ENCODE measurements at regions not wholly inside any gene's neighbourhood (a gene's known extent, or its start where the extent isn't known, plus 50 kb on each side); places are given as distances from the start of the nearest gene placed in this dataset.

- TF ChIP-seq, protein P1, sequence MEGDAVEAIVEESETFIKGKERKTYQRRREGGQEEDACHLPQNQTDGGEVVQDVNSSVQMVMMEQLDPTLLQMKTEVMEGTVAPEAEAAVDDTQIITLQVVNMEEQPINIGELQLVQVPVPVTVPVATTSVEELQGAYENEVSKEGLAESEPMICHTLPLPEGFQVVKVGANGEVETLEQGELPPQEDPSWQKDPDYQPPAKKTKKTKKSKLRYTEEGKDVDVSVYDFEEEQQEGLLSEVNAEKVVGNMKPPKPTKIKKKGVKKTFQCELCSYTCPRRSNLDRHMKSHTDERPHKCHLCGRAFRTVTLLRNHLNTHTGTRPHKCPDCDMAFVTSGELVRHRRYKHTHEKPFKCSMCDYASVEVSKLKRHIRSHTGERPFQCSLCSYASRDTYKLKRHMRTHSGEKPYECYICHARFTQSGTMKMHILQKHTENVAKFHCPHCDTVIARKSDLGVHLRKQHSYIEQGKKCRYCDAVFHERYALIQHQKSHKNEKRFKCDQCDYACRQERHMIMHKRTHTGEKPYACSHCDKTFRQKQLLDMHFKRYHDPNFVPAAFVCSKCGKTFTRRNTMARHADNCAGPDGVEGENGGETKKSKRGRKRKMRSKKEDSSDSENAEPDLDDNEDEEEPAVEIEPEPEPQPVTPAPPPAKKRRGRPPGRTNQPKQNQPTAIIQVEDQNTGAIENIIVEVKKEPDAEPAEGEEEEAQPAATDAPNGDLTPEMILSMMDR (IDR thresholded peaks at IDR 0.05; ENCODE audit: low read depth, low read length), result peak; percentile 29; the same call in 1 of the 2 replicates
- no peak for TF ChIP-seq EZH2phosphoT487 (IDR thresholded peaks at IDR 0.05; ENCODE audit: low read depth)
Observed at GRCh38 chr2:190584980-190585661, 50.6 kb upstream of the NEMP2 start.

DNA sequence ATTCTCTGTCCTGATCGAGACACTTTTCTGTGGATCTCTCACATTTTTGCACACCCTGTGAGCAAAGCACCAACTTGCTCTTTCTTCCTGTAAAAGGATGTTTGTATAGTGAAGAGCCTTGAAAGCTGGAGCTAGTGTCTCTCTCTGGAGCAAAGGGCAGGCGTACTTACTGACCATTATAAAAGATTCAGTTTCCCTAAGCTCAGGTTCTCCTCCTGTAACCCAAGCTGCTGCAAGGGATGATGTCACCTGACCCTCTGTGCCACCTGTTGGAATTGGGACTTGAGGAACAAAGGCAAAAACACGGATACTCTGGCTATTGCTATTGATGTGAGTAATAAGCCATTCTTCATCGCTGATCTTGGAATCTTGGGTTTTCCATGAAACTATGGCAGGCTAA, 52.6 kb upstream of the NEMP2 start:
- TF ChIP-seq, protein P1 (IDR thresholded peaks at IDR 0.05; ENCODE audit: low read depth, low read length), result no peak
- TF ChIP-seq EZH2phosphoT487 (IDR thresholded peaks at IDR 0.05; ENCODE audit: low read depth), result no peak
- peaks cover 40% of the 10 kb centered on the region for H3K4me1 ChIP-seq (ENCODE audit: low read length)
- H3K27ac ChIP-seq (ENCODE audit: low read length), result no peak overlapping the region

More at GRCh38 chr2:190584980-190585661, 50.6 kb upstream of the NEMP2 start:
- Histone ChIP-seq H3K27ac (ENCODE audit: low read length) (no peak overlapping the region), H3K4me3 (ENCODE audit: low read length) (no peak overlapping the region), H3K4me1 (ENCODE audit: low read length) (peaks cover 45% of the 10 kb centered on the region), H2AFZ (ENCODE audit: low read depth, low read length) (no peak overlapping the region), H4K20me1 (ENCODE audit: insufficient read depth, low read length) (no peaks in the 10 kb centered on the region), H3K36me3 (replicated peaks; ENCODE audit: low read depth, low read length) (peaks cover 4% of the 10 kb centered on the region), H3K4me2 (ENCODE audit: low read length) (no peak overlapping the region), H3K9ac (ENCODE audit: low read length) (no peak overlapping the region), H3K27me3 (ENCODE audit: low read depth, low read length) (no peaks in the 10 kb centered on the region), H3K79me2 (ENCODE audit: low read length) (no peaks in the 10 kb centered on the region), H3K9me3 (ENCODE audit: insufficient read depth, low read length) (no peaks in the 10 kb centered on the region)

GRCh38 chr2:190589008-190589407, 54.5 kb upstream of the NEMP2 start:
- Histone ChIP-seq H3K27ac (ENCODE audit: low read length) (no peak overlapping the region), H2AFZ (ENCODE audit: low read depth, low read length) (no peak overlapping the region), H3K9ac (ENCODE audit: low read length) (no peak overlapping the region), H3K4me1 (ENCODE audit: low read length) (peaks cover 21% of the 10 kb centered on the region), H3K4me3 (ENCODE audit: low read length) (no peak overlapping the region), H3K4me2 (ENCODE audit: low read length) (no peak overlapping the region), H4K20me1 (ENCODE audit: insufficient read depth, low read length) (no peaks in the 10 kb centered on the region), H3K79me2 (ENCODE audit: low read length) (no peaks in the 10 kb centered on the region), H3K36me3 (replicated peaks; ENCODE audit: low read depth, low read length) (peaks cover 4% of the 10 kb centered on the region), H3K27me3 (ENCODE audit: low read depth, low read length) (no peaks in the 10 kb centered on the region), H3K9me3 (ENCODE audit: insufficient read depth, low read length) (no peaks in the 10 kb centered on the region)
- no peak for TF ChIP-seq EZH2phosphoT487 (IDR thresholded peaks at IDR 0.05; ENCODE audit: low read depth)
- TF ChIP-seq, protein P1 (IDR thresholded peaks at IDR 0.05; ENCODE audit: low read depth, low read length), result no peak

More for the DNA sequence above, 52.6 kb upstream of the NEMP2 start:
- Histone ChIP-seq H2AFZ (ENCODE audit: low read depth, low read length) (no peak overlapping the region), H4K20me1 (ENCODE audit: insufficient read depth, low read length) (no peaks in the 10 kb centered on the region), H3K36me3 (replicated peaks; ENCODE audit: low read depth, low read length) (peaks cover 4% of the 10 kb centered on the region), H3K27me3 (ENCODE audit: low read depth, low read length) (no peaks in the 10 kb centered on the region), H3K4me3 (ENCODE audit: low read length) (no peak overlapping the region), H3K4me2 (ENCODE audit: low read length) (no peak overlapping the region), H3K9ac (ENCODE audit: low read length) (no peak overlapping the region), H3K9me3 (ENCODE audit: insufficient read depth, low read length) (no peaks in the 10 kb centered on the region), H3K79me2 (ENCODE audit: low read length) (no peaks in the 10 kb centered on the region)

GRCh38 chr2:190591437-190591836, 56.9 kb upstream of the NEMP2 start:
- H3K79me2 ChIP-seq (ENCODE audit: low read length), result no peaks in the 10 kb centered on the region
- no peaks in the 10 kb centered on the region for H3K9me3 ChIP-seq (ENCODE audit: insufficient read depth, low read length)
- H3K4me2 ChIP-seq (ENCODE audit: low read length), result no peak overlapping the region
- no peak overlapping the region for H2AFZ ChIP-seq (ENCODE audit: low read depth, low read length)
- no peaks in the 10 kb centered on the region for H4K20me1 ChIP-seq (ENCODE audit: insufficient read depth, low read length)
- no peaks in the 10 kb centered on the region for H3K36me3 ChIP-seq (replicated peaks; ENCODE audit: low read depth, low read length)
- H3K27ac ChIP-seq (ENCODE audit: low read length), result no peak overlapping the region
- no peak for TF ChIP-seq EZH2phosphoT487 (IDR thresholded peaks at IDR 0.05; ENCODE audit: low read depth)
- TF ChIP-seq, protein P1 (IDR thresholded peaks at IDR 0.05; ENCODE audit: low read depth, low read length), result no peak
- H3K4me1 ChIP-seq (ENCODE audit: low read length), result no peaks in the 10 kb centered on the region
- H3K27me3 ChIP-seq (ENCODE audit: low read depth, low read length), result no peaks in the 10 kb centered on the region
- H3K4me3 ChIP-seq (ENCODE audit: low read length), result no peak overlapping the region
- H3K9ac ChIP-seq (ENCODE audit: low read length), result no peak overlapping the region

Data from OCI-LY3 (cell line).